BJ (cell line): ENCODE measurements at regions not wholly inside any gene's neighbourhood (a gene's known extent, or its start where the extent isn't known, plus 50 kb on each side); places are given as distances from the start of the nearest gene placed in this dataset.

ENCODE experiments used
- CTCF ChIA-PET: fragments of 350-600 bp; formaldehyde crosslinking; extraction: SDS; loops from one replicate; lab custom pipeline; 2021; ENCODE audit warnings: antibody characterized with exemption, inconsistent platforms; lab: Yijun Ruan, JAX
- POLR2A ChIA-PET: fragments of 300-600 bp; sonication (Branson Sonifier 250); formaldehyde crosslinking; extraction: SDS; loops from one replicate; lab custom pipeline; 2021; ENCODE audit warnings: antibody characterized with exemption; lab: Charles Lee
- DNase-seq: peaks from one replicate; pipeline ENCODE4 v3.0.0-alpha.2; 2011; ENCODE audit warnings: low read depth
- H3K27me3 ChIP-seq: 2 replicates; pipeline ENCODE4 v1.6.0; 2011; ENCODE audit warnings: low read length; ENCODE audit not compliant: control insufficient read depth, insufficient read depth
- H3K36me3 ChIP-seq: 2 replicates; pipeline ENCODE4 v1.5.1; 2011; ENCODE audit warnings: low read length; ENCODE audit not compliant: control insufficient read depth, insufficient read depth
- H3K4me3 ChIP-seq: 2 replicates; pipeline ENCODE4 v1.5.1; 2011; ENCODE audit warnings: low read depth, mild to moderate bottlenecking, control low read depth, low read length
- CTCF ChIP-seq: IDR thresholded peaks from 2 replicates; pipeline ENCODE4 v1.5.1; 2011; ENCODE audit warnings: low read depth, mild to moderate bottlenecking, control low read depth, inconsistent platforms, low read length, moderate library complexity; ENCODE audit not compliant: insufficient read depth

DNA sequence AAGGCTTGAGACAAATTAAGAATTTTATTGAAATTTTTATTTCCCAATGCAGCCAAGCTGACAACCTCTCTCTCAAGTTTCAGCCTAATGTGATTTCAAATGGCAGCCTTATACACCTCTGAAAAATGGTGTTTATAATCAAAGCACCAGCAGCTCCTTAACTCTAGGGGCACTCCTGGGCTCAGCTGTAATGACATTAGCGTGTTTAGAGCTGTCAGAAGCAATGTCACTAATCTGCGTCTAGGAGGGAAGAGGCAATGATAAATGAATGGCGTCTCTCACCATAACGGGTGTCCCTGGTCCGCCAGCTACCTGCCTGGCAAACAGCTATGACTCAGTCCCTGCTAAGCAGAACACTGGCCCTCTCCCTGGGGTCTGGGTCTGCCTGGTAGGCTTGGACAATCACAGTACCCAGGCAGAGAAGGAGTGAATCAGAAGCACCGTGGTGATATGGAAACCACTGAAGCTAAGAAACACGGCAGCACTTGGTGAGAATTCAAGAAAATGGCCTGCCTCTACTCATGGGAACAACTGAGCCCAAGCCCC lies 131.8 kb upstream of the VSTM2B start:
- ChIA-PET CTCF (interaction anchor here (0.7 kb wide), 1 partner anchor 109 kb away, joined by 3 read pairs; no protein-coding TSS in a partner anchor), POLR2A (no interaction called here)
- H3K27me3 ChIP-seq, result no peaks in the 10 kb centered on the region
- TF ChIP-seq CTCF, result no peak
- no peaks in the 10 kb centered on the region for H3K36me3 ChIP-seq
- H3K4me3 ChIP-seq, result no peak overlapping the region
- DNase-seq, result no peak

DNA sequence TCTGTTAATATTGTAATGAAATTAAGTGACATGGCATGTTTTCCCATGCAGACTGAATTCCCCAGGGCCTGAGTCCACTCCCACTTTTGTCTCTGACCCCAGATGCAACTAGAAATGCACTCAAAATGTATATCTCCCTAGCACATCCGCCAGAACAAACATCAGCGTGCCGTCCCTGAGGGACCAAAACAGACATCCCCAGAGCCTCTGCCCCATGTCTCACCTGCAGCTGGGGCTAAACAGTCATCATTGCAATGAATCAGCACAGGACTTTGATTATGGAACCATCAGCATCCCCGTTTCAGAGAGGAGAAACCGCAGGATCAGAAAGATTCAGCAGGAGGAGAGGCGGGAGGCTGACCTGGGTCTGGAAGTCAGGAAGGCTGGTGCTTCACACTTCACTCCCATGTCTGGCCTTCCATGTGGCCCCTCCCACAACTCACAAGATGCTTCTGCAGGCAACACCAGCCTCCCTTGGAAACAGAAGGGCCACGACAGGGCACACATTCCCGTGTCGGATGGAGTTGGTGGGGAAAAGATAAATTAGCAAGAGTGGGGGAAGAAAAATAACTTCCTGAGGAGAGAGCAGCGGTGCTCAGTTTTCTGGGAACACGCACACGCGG lies 130.6 kb upstream of the VSTM2B start:
- TF ChIP-seq CTCF, result no peak
- no peaks in the 10 kb centered on the region for H3K36me3 ChIP-seq
- no peak overlapping the region for H3K4me3 ChIP-seq
- ChIA-PET CTCF (no interaction called here), POLR2A (no interaction called here)
- H3K27me3 ChIP-seq, result no peaks in the 10 kb centered on the region
- DNase-seq, result no peak

GRCh38 chr19:29395734-29396414 lies 129.9 kb upstream of the VSTM2B start:
- Histone ChIP-seq H3K4me3 (no peak overlapping the region), H3K27me3 (no peaks in the 10 kb centered on the region), H3K36me3 (no peaks in the 10 kb centered on the region)
- DNase-seq, result no peak
- ChIA-PET POLR2A (no interaction called here), CTCF (no interaction called here)
- no peak for TF ChIP-seq CTCF

DNA sequence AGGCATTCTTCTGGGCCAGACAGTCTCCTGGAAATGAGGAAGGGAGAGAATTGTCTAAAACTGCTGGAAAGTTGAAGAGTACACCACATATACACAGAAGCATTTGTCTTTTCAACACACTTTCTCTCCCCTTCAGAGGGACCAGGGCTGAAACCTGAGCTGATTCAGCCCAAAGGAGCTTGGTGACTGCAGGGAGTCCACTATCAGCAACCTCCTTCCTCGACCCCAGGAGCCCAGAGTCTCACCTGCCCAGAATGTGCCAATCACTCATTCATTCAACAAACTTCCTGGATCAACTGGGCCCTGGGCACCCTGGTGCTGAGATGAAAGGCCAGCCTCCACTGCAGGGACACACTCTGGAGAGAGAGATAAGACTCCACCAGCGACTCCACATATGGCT lies 128.9 kb upstream of the VSTM2B start:
- Histone ChIP-seq H3K27me3 (no peaks in the 10 kb centered on the region), H3K36me3 (no peaks in the 10 kb centered on the region), H3K4me3 (no peak overlapping the region)
- no peak for DNase-seq
- CTCF ChIA-PET, result no interaction called here
- POLR2A ChIA-PET, result no interaction called here
- TF ChIP-seq CTCF, result no peak

DNA sequence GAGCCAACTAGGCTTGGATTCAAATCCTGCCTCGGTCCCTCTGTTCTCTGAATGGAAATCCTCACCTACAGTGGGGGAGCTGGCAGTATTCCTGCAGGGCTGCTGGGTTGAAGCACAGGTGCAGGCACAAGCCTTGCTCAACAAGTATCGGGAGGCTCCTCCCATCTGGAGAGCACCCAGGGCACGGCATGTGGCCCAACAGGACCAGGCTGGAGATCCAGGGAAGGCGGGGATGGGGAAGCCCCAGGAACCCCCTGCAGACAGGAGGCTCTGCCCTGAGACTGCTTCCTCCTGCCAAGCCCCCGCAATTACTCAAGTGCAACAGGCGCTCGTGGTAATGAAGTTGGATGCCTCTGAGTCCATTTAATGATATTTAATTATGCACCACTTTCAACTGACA lies 128.0 kb upstream of the VSTM2B start:
- POLR2A ChIA-PET, result no interaction called here
- CTCF ChIA-PET, result no interaction called here
- no peaks in the 10 kb centered on the region for H3K36me3 ChIP-seq
- H3K27me3 ChIP-seq, result no peaks in the 10 kb centered on the region
- no peak overlapping the region for H3K4me3 ChIP-seq
- no peak for TF ChIP-seq CTCF
- DNase-seq, result no peak
